ENCODE measurements at regions not wholly inside any gene's neighbourhood (a gene's known extent, or its start where the extent isn't known, plus 50 kb on each side); places are given as distances from the start of the nearest gene placed in this dataset.

- no peaks in the 10 kb centered on the region for H3F3A ChIP-seq (ENCODE audit: control insufficient read depth, insufficient read depth)
- H3K27me3 ChIP-seq (ENCODE audit: control insufficient read depth, low read length): peaks cover 13% of the 10 kb centered on the region; the same call in 1 of the 2 replicates
- no peak overlapping the region for H3K4me2 ChIP-seq (ENCODE audit: low read length)
- no peaks in the 10 kb centered on the region for H3K36me3 ChIP-seq (ENCODE audit: control insufficient read depth, low read length)
- no peak for TF ChIP-seq EZH2phosphoT487 (IDR thresholded peaks at IDR 0.05; ENCODE audit: borderline replicate concordance, low read length)
- no peaks in the 10 kb centered on the region for H3K9me2 ChIP-seq (replicated peaks; ENCODE audit: control insufficient read depth, low read length)
- no peak overlapping the region for H3K4me3 ChIP-seq (ENCODE audit: low read length)
- no peaks in the 10 kb centered on the region for H4K20me1 ChIP-seq (ENCODE audit: control insufficient read depth, insufficient read depth, low read depth, low read length)
- H3K27ac ChIP-seq (ENCODE audit: low read depth, low read length): no peak overlapping the region
- no peaks in the 10 kb centered on the region for H3K9me3 ChIP-seq (ENCODE audit: control insufficient read depth, insufficient read depth, low read length)
- no peaks in the 10 kb centered on the region for H3K79me2 ChIP-seq (ENCODE audit: control insufficient read depth, low read length)
- no peaks in the 10 kb centered on the region for H3K4me1 ChIP-seq (ENCODE audit: control insufficient read depth, low read length)
Observed at GRCh38 chr14:22184157-22184829, 404.7 kb downstream of the DAD1 start.

GRCh38 chr14:22180045-22180444, 409.0 kb downstream of the DAD1 start:
- H3K9me3 ChIP-seq (ENCODE audit: control insufficient read depth, insufficient read depth, low read length): no peaks in the 10 kb centered on the region
- no peaks in the 10 kb centered on the region for H4K20me1 ChIP-seq (ENCODE audit: control insufficient read depth, insufficient read depth, low read depth, low read length)
- no peaks in the 10 kb centered on the region for H3K9me2 ChIP-seq (replicated peaks; ENCODE audit: control insufficient read depth, low read length)
- no peak for TF ChIP-seq EZH2phosphoT487 (IDR thresholded peaks at IDR 0.05; ENCODE audit: borderline replicate concordance, low read length)
- no peak for TF ChIP-seq CTCF (IDR thresholded peaks at IDR 0.05; ENCODE audit: low read depth, low read length, poor library complexity, severe bottlenecking)
- no peaks in the 10 kb centered on the region for H3K36me3 ChIP-seq (ENCODE audit: control insufficient read depth, low read length)
- H3K79me2 ChIP-seq (ENCODE audit: control insufficient read depth, low read length): no peaks in the 10 kb centered on the region
- no peak overlapping the region for H3K4me3 ChIP-seq (ENCODE audit: low read length)
- no peak overlapping the region for H3K4me2 ChIP-seq (ENCODE audit: low read length)
- no peaks in the 10 kb centered on the region for H3F3A ChIP-seq (ENCODE audit: control insufficient read depth, insufficient read depth)
- no peaks in the 10 kb centered on the region for H3K4me1 ChIP-seq (ENCODE audit: control insufficient read depth, low read length)
- H3K27me3 ChIP-seq (ENCODE audit: control insufficient read depth, low read length): peaks cover 34% of the 10 kb centered on the region
- no peak overlapping the region for H3K27ac ChIP-seq (ENCODE audit: low read depth, low read length)

GRCh38 chr14:22179190-22179589, 409.8 kb downstream of the DAD1 start:
- no peak overlapping the region for H3K27ac ChIP-seq (ENCODE audit: low read depth, low read length)
- H4K20me1 ChIP-seq (ENCODE audit: control insufficient read depth, insufficient read depth, low read depth, low read length): no peaks in the 10 kb centered on the region
- TF ChIP-seq EZH2phosphoT487 (IDR thresholded peaks at IDR 0.05; ENCODE audit: borderline replicate concordance, low read length) (no peak), CTCF (IDR thresholded peaks at IDR 0.05; ENCODE audit: low read depth, low read length, poor library complexity, severe bottlenecking) (no peak)
- H3K79me2 ChIP-seq (ENCODE audit: control insufficient read depth, low read length): no peaks in the 10 kb centered on the region
- H3K27me3 ChIP-seq (ENCODE audit: control insufficient read depth, low read length): peaks cover 34% of the 10 kb centered on the region
- no peak overlapping the region for H3K4me3 ChIP-seq (ENCODE audit: low read length)
- no peaks in the 10 kb centered on the region for H3F3A ChIP-seq (ENCODE audit: control insufficient read depth, insufficient read depth)
- H3K9me2 ChIP-seq (replicated peaks; ENCODE audit: control insufficient read depth, low read length): no peaks in the 10 kb centered on the region
- no peaks in the 10 kb centered on the region for H3K36me3 ChIP-seq (ENCODE audit: control insufficient read depth, low read length)
- no peak overlapping the region for H3K4me2 ChIP-seq (ENCODE audit: low read length)
- no peaks in the 10 kb centered on the region for H3K9me3 ChIP-seq (ENCODE audit: control insufficient read depth, insufficient read depth, low read length)
- no peaks in the 10 kb centered on the region for H3K4me1 ChIP-seq (ENCODE audit: control insufficient read depth, low read length)

- H3K36me3 ChIP-seq (ENCODE audit: control insufficient read depth, low read length): no peaks in the 10 kb centered on the region
Observed at GRCh38 chr14:22178333-22178839, 410.6 kb downstream of the DAD1 start.

More at GRCh38 chr14:22178333-22178839, 410.6 kb downstream of the DAD1 start:
- H3K27ac ChIP-seq (ENCODE audit: low read depth, low read length): no peak overlapping the region
- H3K9me2 ChIP-seq (replicated peaks; ENCODE audit: control insufficient read depth, low read length): no peaks in the 10 kb centered on the region
- H3K9me3 ChIP-seq (ENCODE audit: control insufficient read depth, insufficient read depth, low read length): no peaks in the 10 kb centered on the region
- H3F3A ChIP-seq (ENCODE audit: control insufficient read depth, insufficient read depth): no peaks in the 10 kb centered on the region
- no peaks in the 10 kb centered on the region for H3K4me1 ChIP-seq (ENCODE audit: control insufficient read depth, low read length)
- peaks cover 34% of the 10 kb centered on the region for H3K27me3 ChIP-seq (ENCODE audit: control insufficient read depth, low read length)
- no peaks in the 10 kb centered on the region for H4K20me1 ChIP-seq (ENCODE audit: control insufficient read depth, insufficient read depth, low read depth, low read length)
- no peaks in the 10 kb centered on the region for H3K79me2 ChIP-seq (ENCODE audit: control insufficient read depth, low read length)
- no peak overlapping the region for H3K4me3 ChIP-seq (ENCODE audit: low read length)
- no peak overlapping the region for H3K4me2 ChIP-seq (ENCODE audit: low read length)
- TF ChIP-seq EZH2phosphoT487 (IDR thresholded peaks at IDR 0.05; ENCODE audit: borderline replicate concordance, low read length) (no peak), CTCF (IDR thresholded peaks at IDR 0.05; ENCODE audit: low read depth, low read length, poor library complexity, severe bottlenecking) (no peak)

Data from DOHH2 (cell line).